A549 (cell line): ENCODE measurements at regions not wholly inside any gene's neighbourhood (a gene's known extent, or its start where the extent isn't known, plus 50 kb on each side); places are given as distances from the start of the nearest gene placed in this dataset.
"Not testable (repeated sequence)": the region's sequence is repeated elsewhere in the genome, so short reads cannot be mapped to it uniquely, and the experiment has no call there.

ENCODE experiments used
- ATAC-seq, 2 experiments: fragments of 200-7000 bp in 1 of 2; fragments of >200 bp in 1 of 2; cut with Nextera tagmentation in 1 of 2; cut with Tn5 transposase in 1 of 2; 3 replicates each; pipeline versions ENCODE4 v1.8.0 to v1.9.1; 2018 to 2020; ENCODE audit warnings: mild to moderate bottlenecking in 1 of 2, moderate library complexity in 1 of 2
- CTCF ChIA-PET: fragments of 300-600 bp; sonication (Branson Sonifier 250); formaldehyde crosslinking; extraction: SDS; loops from one replicate; lab custom pipeline; 2021; ENCODE audit warnings: antibody characterized with exemption, inconsistent platforms; lab: Yijun Ruan, JAX
- POLR2A ChIA-PET: fragments of 350-600 bp; formaldehyde crosslinking; extraction: SDS; loops from one replicate; lab custom pipeline; 2021; ENCODE audit warnings: antibody characterized with exemption, inconsistent platforms; lab: Yijun Ruan, JAX
- DNase-seq, 2 experiments: peaks; one replicate each; pipeline versions ENCODE4 v3.0.0 to v3.0.0-alpha.2; 2011 to 2016; ENCODE audit warnings: low read depth in 1 of 2, low spot score in 1 of 2
- FAIRE-seq: peaks from 2 replicates; lab custom pipeline; 2011; peaks lifted over from hg19 to GRCh38; lab: Jason Lieb, UNC
- H3K27ac ChIP-seq, 2 experiments: fragments of >200 bp; sonication (Bioruptor Twin); formaldehyde crosslinking; 3 replicates each; pipeline ENCODE4 v1.5.1; 2016 to 2017
- H3K4me1 ChIP-seq: fragments of >200 bp; sonication (Bioruptor Twin); formaldehyde crosslinking; 3 replicates; pipeline ENCODE4 v1.6.1; 2016
- H3K4me2 ChIP-seq: fragments of >200 bp; sonication (Bioruptor Twin); formaldehyde crosslinking; 3 replicates; pipeline ENCODE4 v1.6.1; 2016
- H3K4me3 ChIP-seq: fragments of >200 bp; sonication (Bioruptor Twin); formaldehyde crosslinking; 3 replicates; pipeline ENCODE4 v1.5.1; 2016
- H3K9me3 ChIP-seq: fragments of >200 bp; sonication (Bioruptor Twin); formaldehyde crosslinking; 3 replicates; pipeline ENCODE4 v1.6.1; 2016
- ATOH8 ChIP-seq: fragments of 250-450 bp; sonication (Bioruptor Pico); IDR thresholded peaks from 2 replicates; pipeline ENCODE4 v1.5.0; 2020; ENCODE audit warnings: low read depth, mild to moderate bottlenecking, moderate library complexity
- CBX2 ChIP-seq: fragments of 200-600 bp; sonication (generic); IDR thresholded peaks from 2 replicates; pipeline ENCODE4 v1.6.1; 2016; ENCODE audit warnings: low read depth, mild to moderate bottlenecking, borderline replicate concordance
- CBX8 ChIP-seq: fragments of 200-600 bp; sonication (generic); IDR thresholded peaks from 2 replicates; pipeline ENCODE4 v1.6.1; 2016
- CHD2 ChIP-seq: fragments of 150-350 bp; IDR thresholded peaks from 2 replicates; pipeline ENCODE4 v1.6.1; 2014; ENCODE audit warnings: low read length; ENCODE audit not compliant: partially characterized antibody
- E2F6 ChIP-seq: IDR thresholded peaks from 2 replicates; pipeline ENCODE4 v1.6.1; 2012; ENCODE audit warnings: low read depth, borderline replicate concordance
- EHF ChIP-seq: fragments of 250-450 bp; sonication (Bioruptor Pico); IDR thresholded peaks from 2 replicates; pipeline ENCODE4 v1.5.0; 2020; ENCODE audit warnings: mild to moderate bottlenecking
- ELK1 ChIP-seq: fragments of 150-350 bp; IDR thresholded peaks from 2 replicates; pipeline ENCODE4 v1.6.1; 2014; ENCODE audit warnings: low read depth, mild to moderate bottlenecking, low read length
- ESRRA ChIP-seq: fragments of 150-350 bp; IDR thresholded peaks from 2 replicates; pipeline ENCODE4 v1.6.1; 2014; ENCODE audit warnings: mild to moderate bottlenecking, low read length, borderline replicate concordance
- FOSB ChIP-seq: fragments of 250-450 bp; sonication (Bioruptor Pico); IDR thresholded peaks from 2 replicates; pipeline ENCODE4 v1.5.0; 2020; ENCODE audit warnings: mild to moderate bottlenecking, moderate library complexity
- FOSL2 ChIP-seq, 2 experiments: fragments of 450-650 bp in 1 of 2; fragments of >200 bp in 1 of 2; sonication (Bioruptor Twin) in 1 of 2; formaldehyde crosslinking; IDR thresholded peaks; 2 replicates each; pipeline versions ENCODE4 v1.5.0 to v1.6.1; 2016 to 2020; ENCODE audit warnings: mild to moderate bottlenecking in 1 of 2, moderate library complexity in 1 of 2
- FOXS1 ChIP-seq: fragments of 250-450 bp; sonication (Bioruptor Pico); IDR thresholded peaks from 2 replicates; pipeline ENCODE4 v1.5.0; 2020; ENCODE audit warnings: mild to moderate bottlenecking, moderate library complexity
- GATA3 ChIP-seq: IDR thresholded peaks from 2 replicates; pipeline ENCODE4 v1.6.1; 2012; ENCODE audit warnings: borderline replicate concordance
- HDAC2 ChIP-seq: fragments of 200-600 bp; sonication (generic); IDR thresholded peaks from 2 replicates; pipeline ENCODE4 v1.6.1; 2016
- HEYL ChIP-seq: fragments of 250-450 bp; sonication (Bioruptor Pico); IDR thresholded peaks from 2 replicates; pipeline ENCODE4 v1.8.0; 2021; ENCODE audit warnings: mild to moderate bottlenecking, moderate library complexity
- HOXB13 ChIP-seq: fragments of 250-450 bp; sonication (Bioruptor Pico); IDR thresholded peaks from 2 replicates; pipeline ENCODE4 v1.5.0; 2020; ENCODE audit warnings: low read depth, mild to moderate bottlenecking, moderate library complexity
- JUN ChIP-seq, 2 experiments: fragments of >200 bp; sonication (Bioruptor Twin); formaldehyde crosslinking; IDR thresholded peaks; 2 replicates in 1 of 2; 3 replicates in 1 of 2; pipeline ENCODE4 v1.6.1; 2016 to 2017
- JUNB ChIP-seq: fragments of >200 bp; sonication (Bioruptor Twin); formaldehyde crosslinking; IDR thresholded peaks from 2 replicates; pipeline ENCODE4 v1.6.1; 2016
- MYC ChIP-seq: IDR thresholded peaks from 2 replicates; pipeline ENCODE4 v1.6.1; 2012; ENCODE audit warnings: mild to moderate bottlenecking, inconsistent platforms, low read length, improper control_type of control experiment, borderline replicate concordance
- NFE2L2 ChIP-seq: fragments of 150-350 bp; conservative IDR thresholded peaks from 2 replicates; pipeline ENCODE4 v1.6.1; 2014; ENCODE audit warnings: low read length
- NR3C1 ChIP-seq: fragments of >200 bp; sonication (Bioruptor Twin); formaldehyde crosslinking; IDR thresholded peaks from 3 replicates; pipeline ENCODE4 v1.6.1; 2017
- POLR2A ChIP-seq: IDR thresholded peaks from 2 replicates; pipeline ENCODE4 v1.6.1; 2012; ENCODE audit warnings: mild to moderate bottlenecking, low read length
- POLR2AphosphoS2 ChIP-seq: conservative IDR thresholded peaks from 2 replicates; pipeline ENCODE4 v1.6.1; 2012; ENCODE audit warnings: low read length, improper control_type of control experiment, inconsistent platforms
- RAD21 ChIP-seq, 2 experiments: fragments of >200 bp in 1 of 2; sonication (Bioruptor Twin) in 1 of 2; formaldehyde crosslinking in 1 of 2; IDR thresholded peaks in 1 of 2; conservative IDR thresholded peaks in 1 of 2; 2 replicates in 1 of 2; 3 replicates in 1 of 2; pipeline ENCODE4 v1.6.1; 2012 to 2018; ENCODE audit warnings: inconsistent platforms in 1 of 2
- RNF2 ChIP-seq: fragments of 200-600 bp; sonication (generic); IDR thresholded peaks from 2 replicates; pipeline ENCODE4 v1.6.1; 2016; ENCODE audit warnings: low read depth, mild to moderate bottlenecking, antibody characterized with exemption, moderate library complexity, borderline replicate concordance
- SMC3 ChIP-seq: fragments of >200 bp; sonication (Bioruptor Twin); formaldehyde crosslinking; IDR thresholded peaks from 3 replicates; pipeline ENCODE4 v1.6.1; 2018; ENCODE audit warnings: inconsistent platforms
- TP53 ChIP-seq: fragments of 250-450 bp; sonication (Bioruptor Pico); IDR thresholded peaks from 2 replicates; pipeline ENCODE4 v1.5.0; 2021; ENCODE audit warnings: mild to moderate bottlenecking, moderate library complexity
- ZC3H11A ChIP-seq: fragments of 450-650 bp; IDR thresholded peaks from 2 replicates; pipeline ENCODE4 v1.6.1; 2014; ENCODE audit warnings: antibody characterized with exemption, mild to moderate bottlenecking
- ZFP36 ChIP-seq: fragments of 450-650 bp; IDR thresholded peaks from 2 replicates; pipeline ENCODE4 v1.6.1; 2014; ENCODE audit warnings: borderline replicate concordance; ENCODE audit not compliant: partially characterized antibody
- ZNF302 ChIP-seq: fragments of 250-450 bp; sonication (Bioruptor Pico); IDR thresholded peaks from 2 replicates; pipeline ENCODE4 v1.9.0; 2021; ENCODE audit warnings: inconsistent platforms, mild to moderate bottlenecking, moderate library complexity
- WGBS: methylation state at CpG from one replicate; pipeline ENCODE4 v1.1.6; 2017; ENCODE audit errors: missing lambda C conversion rate; 5-methylcytosine and 5-hydroxymethylcytosine counted together

DNA sequence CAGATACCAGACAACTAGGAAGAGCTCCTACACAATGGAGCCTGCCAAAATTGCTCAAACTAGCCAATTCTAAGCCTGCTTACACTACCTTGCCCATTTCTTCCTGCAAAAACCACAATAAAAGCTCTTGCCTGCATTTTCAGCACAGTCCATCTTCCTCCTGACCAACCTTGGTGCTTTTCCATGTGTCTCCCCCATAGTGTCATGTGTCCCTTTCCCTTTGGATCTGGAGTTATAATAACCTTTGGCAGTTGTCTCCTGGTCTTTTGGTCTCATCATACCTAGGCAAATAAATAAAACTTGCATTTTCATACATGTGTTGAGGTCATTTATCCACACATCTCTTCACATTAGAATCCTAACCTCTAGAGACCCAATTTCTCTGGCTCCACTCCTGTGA is 203.1 kb upstream of the TRPC4 start:
- FAIRE-seq (no peak), ATAC-seq (no peak), DNase-seq (no peak)
- Histone ChIP-seq H3K4me2 (no peak overlapping the region), H3K4me3 (no peak overlapping the region), H3K4me1 (no peaks in the 10 kb centered on the region)
- CTCF ChIA-PET, result no interaction called here
- TF ChIP-seq MYC (no peak), CHD2 (no peak), JUNB (no peak), ZNF302 (CRISPR knock-in tag) (no peak), ELK1 (no peak), RAD21 (conservative IDR thresholded peaks at IDR 0.05 in 1 of 2, IDR thresholded peaks at IDR 0.05 in 1 of 2) (no peak), ZFP36 (no peak), FOXS1 (no peak), HEYL (CRISPR knock-in tag) (no peak), NR3C1 (no peak), NFE2L2 (no peak), ESRRA (no peak), CBX8 (no peak), SMC3 (no peak), GATA3 (no peak), HOXB13 (CRISPR knock-in tag) (no peak), POLR2A (no peak), RNF2 (no peak), FOSB (CRISPR knock-in tag) (no peak), HDAC2 (no peak)
- TF ChIP-seq, all 56 proteins: peak for 0
- Histone ChIP-seq H3K9me3 (no peaks in the 10 kb centered on the region), H3K27ac (no peak overlapping the region)
- POLR2A ChIA-PET, result no interaction called here

DNA sequence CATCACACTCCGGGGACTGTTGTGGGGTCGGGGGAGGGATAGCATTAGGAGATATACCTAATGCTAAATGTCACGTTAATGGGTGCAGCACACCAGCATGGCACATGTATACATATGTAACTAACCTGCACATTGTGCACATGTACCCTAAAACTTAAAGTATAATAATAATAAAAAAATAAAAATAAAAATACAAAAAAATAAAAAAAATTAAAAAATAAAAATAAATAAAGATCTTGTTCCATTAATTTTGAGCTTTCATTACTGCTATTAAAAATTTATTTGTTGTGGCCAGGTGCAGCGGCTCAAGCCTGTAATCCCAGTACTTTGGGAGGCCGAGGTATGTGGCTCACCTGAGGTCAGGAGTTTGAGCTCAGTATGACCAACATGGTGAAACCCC is 201.8 kb upstream of the TRPC4 start:
- 0% methylated on average over 3 of the region's 5 CpGs for WGBS
- CTCF ChIA-PET, H3K27ac ChIP-seq, H3K4me1 ChIP-seq, POLR2A ChIA-PET, H3K4me3 ChIP-seq, ATAC-seq, FAIRE-seq, H3K9me3 ChIP-seq, DNase-seq, H3K4me2 ChIP-seq: not testable (repeated sequence)

- Histone ChIP-seq H3K27ac (no peak overlapping the region), H3K4me2 (no peak overlapping the region), H3K9me3 (no peaks in the 10 kb centered on the region), H3K4me1 (no peaks in the 10 kb centered on the region), H3K4me3 (no peak overlapping the region)
- ChIA-PET POLR2A (no interaction called here), CTCF (interaction anchor here (0.6 kb wide), 1 partner anchor 468 kb away, joined by 3 read pairs; no protein-coding TSS in a partner anchor)
- no peak for TF ChIP-seq ZNF302 (CRISPR knock-in tag)
- TF ChIP-seq CBX2, result no peak
- TF ChIP-seq FOSL2 (IDR thresholded peaks at IDR 0.05), result no peak
- TF ChIP-seq FOSL2 (CRISPR knock-in tag; IDR thresholded peaks at IDR 0.05), result no peak
- WGBS, result 4% methylated on average over 3 of the region's 3 CpGs
- FAIRE-seq (no peak), ATAC-seq (no peak), DNase-seq (no peak)
Observed at GRCh38 chr13:38053896-38054295, 184.3 kb upstream of the TRPC4 start.

DNA sequence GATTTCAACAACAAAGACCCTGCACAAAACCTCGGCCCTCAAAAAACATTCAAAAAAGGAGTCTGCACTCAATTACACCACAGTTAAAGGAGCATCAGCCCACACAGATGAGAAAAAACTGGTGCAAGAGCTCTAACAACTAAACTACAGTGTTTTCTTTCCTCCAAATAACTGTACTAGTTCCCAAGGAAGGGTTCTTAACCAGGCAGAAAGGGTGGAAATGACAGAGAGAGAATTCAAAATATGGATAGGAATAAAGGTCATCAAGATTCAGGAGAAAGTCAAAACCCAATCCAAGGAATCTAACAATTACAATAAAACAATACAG is 176.4 kb upstream of the TRPC4 start:
- Histone ChIP-seq H3K9me3 (no peaks in the 10 kb centered on the region), H3K27ac (no peak overlapping the region), H3K4me1 (no peaks in the 10 kb centered on the region), H3K4me3 (no peak overlapping the region), H3K4me2 (no peak overlapping the region)
- FAIRE-seq (no peak), DNase-seq (no peak), ATAC-seq (no peak)
- ChIA-PET CTCF (no interaction called here), POLR2A (no interaction called here)
- WGBS, result 0% methylated on average over 1 of the region's 1 CpG
- TF ChIP-seq ATOH8 (CRISPR knock-in tag) (no peak), JUN (IDR thresholded peaks at IDR 0.05) (no peak), TP53 (CRISPR knock-in tag) (no peak), POLR2AphosphoS2 (no peak), E2F6 (no peak), CBX2 (no peak), HDAC2 (no peak), POLR2A (no peak), FOXS1 (no peak), EHF (CRISPR knock-in tag) (no peak), ZC3H11A (no peak)
